Nephron progenitor cell (in vitro differentiated cells): ENCODE measurements at regions not wholly inside any gene's neighbourhood (a gene's known extent, or its start where the extent isn't known, plus 50 kb on each side); places are given as distances from the start of the nearest gene placed in this dataset.

Source experiments
- DNase-seq: peaks from one replicate; pipeline ENCODE4 v3.0.0; 2021
- H3K27ac Mint-ChIP-seq: 2 replicates; pipeline ENCODE4 v1.8.0; 2021; ENCODE audit warnings: mild to moderate bottlenecking, moderate library complexity, mixed read lengths
- H3K27me3 Mint-ChIP-seq: 2 replicates; pipeline ENCODE4 v1.8.0; 2021; ENCODE audit warnings: mild to moderate bottlenecking, low read depth, mixed read lengths; ENCODE audit not compliant: poor library complexity
- H3K36me3 Mint-ChIP-seq: 2 replicates; pipeline ENCODE4 v1.8.0; 2021; ENCODE audit warnings: low read depth, mixed read lengths
- H3K4me1 Mint-ChIP-seq: 2 replicates; pipeline ENCODE4 v1.8.0; 2021; ENCODE audit warnings: mixed read lengths
- H3K4me3 Mint-ChIP-seq: 2 replicates; pipeline ENCODE4 v1.8.0; 2021; ENCODE audit warnings: mild to moderate bottlenecking, moderate library complexity, mixed read lengths
- H3K9me3 Mint-ChIP-seq: 2 replicates; pipeline ENCODE4 v1.8.0; 2021; ENCODE audit warnings: mild to moderate bottlenecking, moderate library complexity, mixed read lengths
- CTCF ChIP-seq: fragments of 200-600 bp; sonication (generic); IDR thresholded peaks from 2 replicates; pipeline ENCODE4 v1.5.0; 2021; ENCODE audit warnings: antibody characterized with exemption

- H3K4me1 Mint-ChIP-seq, result peaks cover 20% of the 10 kb centered on the region
- H3K36me3 Mint-ChIP-seq, result no peaks in the 10 kb centered on the region
- H3K9me3 Mint-ChIP-seq, result no peaks in the 10 kb centered on the region
- H3K4me3 Mint-ChIP-seq, result peak overlapping the region; percentile 13
- no peak for TF ChIP-seq CTCF
- no peak for DNase-seq
- peak overlapping the region; percentile 46 for H3K27ac Mint-ChIP-seq
- H3K27me3 Mint-ChIP-seq, result peaks cover 15% of the 10 kb centered on the region
Observed at GRCh38 chr6:149170564-149171452, 146.7 kb upstream of the TAB2 start.

GRCh38 chr6:149173222-149173621 is 144.3 kb upstream of the TAB2 start:
- Mint-ChIP-seq H3K27ac (no peak overlapping the region), H3K4me1 (peaks cover 14% of the 10 kb centered on the region), H3K4me3 (no peak overlapping the region), H3K9me3 (peaks cover 10% of the 10 kb centered on the region), H3K36me3 (peaks cover 4% of the 10 kb centered on the region), H3K27me3 (peaks cover 16% of the 10 kb centered on the region)
- TF ChIP-seq CTCF, result no peak
- DNase-seq, result no peak

- no peak overlapping the region for H3K4me3 Mint-ChIP-seq
- no peak for TF ChIP-seq CTCF
- DNase-seq, result no peak
- H3K27me3 Mint-ChIP-seq, result peaks cover 21% of the 10 kb centered on the region
- peaks cover 10% of the 10 kb centered on the region for H3K9me3 Mint-ChIP-seq
- peaks cover 10% of the 10 kb centered on the region for H3K4me1 Mint-ChIP-seq
- H3K36me3 Mint-ChIP-seq, result peaks cover 4% of the 10 kb centered on the region
- H3K27ac Mint-ChIP-seq, result no peak overlapping the region
Observed at GRCh38 chr6:149174962-149175361, 142.6 kb upstream of the TAB2 start.

- H3K36me3 Mint-ChIP-seq, result peaks cover 4% of the 10 kb centered on the region
- no peaks in the 10 kb centered on the region for H3K4me1 Mint-ChIP-seq
- no peak for DNase-seq
- H3K27ac Mint-ChIP-seq, result no peak overlapping the region
- no peak overlapping the region for H3K4me3 Mint-ChIP-seq
- H3K9me3 Mint-ChIP-seq, result peaks cover 10% of the 10 kb centered on the region
- peaks cover 23% of the 10 kb centered on the region for H3K27me3 Mint-ChIP-seq
- TF ChIP-seq CTCF, result no peak
Observed at GRCh38 chr6:149176971-149177667, 140.4 kb upstream of the TAB2 start.

GRCh38 chr6:149179431-149179830 is 138.1 kb upstream of the TAB2 start:
- Mint-ChIP-seq H3K36me3 (peaks cover 4% of the 10 kb centered on the region), H3K4me3 (no peak overlapping the region), H3K27me3 (peaks cover 16% of the 10 kb centered on the region), H3K27ac (no peak overlapping the region), H3K9me3 (peaks cover 14% of the 10 kb centered on the region), H3K4me1 (no peaks in the 10 kb centered on the region)
- TF ChIP-seq CTCF, result no peak
- DNase-seq, result no peak
